ENCODE measurements at regions not wholly inside any gene's neighbourhood (a gene's known extent, or its start where the extent isn't known, plus 50 kb on each side); places are given as distances from the start of the nearest gene placed in this dataset.

- peaks cover 3% of the 10 kb centered on the region for H3K9me3 Mint-ChIP-seq (ENCODE audit: unreplicated experiment)
- H3K27me3 ChIP-seq (ENCODE audit: insufficient read depth, low read length) = no peaks in the 10 kb centered on the region
- H3K36me3 Mint-ChIP-seq (ENCODE audit: low read depth, unreplicated experiment) = no peaks in the 10 kb centered on the region
- no peak overlapping the region for H3K4me3 ChIP-seq (ENCODE audit: insufficient read depth, low read depth, low read length)
- no peak overlapping the region for H3K4me2 ChIP-seq (ENCODE audit: low read length)
- H4K20me1 ChIP-seq (ENCODE audit: insufficient read depth, low read length) = no peaks in the 10 kb centered on the region
- no peak overlapping the region for H3K27ac ChIP-seq (ENCODE audit: low read depth, low read length)
- H3K9ac ChIP-seq (ENCODE audit: low read length) = no peak overlapping the region
- no peaks in the 10 kb centered on the region for H3K27me3 Mint-ChIP-seq (ENCODE audit: low read depth, unreplicated experiment)
- H3K9me3 ChIP-seq (ENCODE audit: insufficient read depth, low read depth, low read length) = no peaks in the 10 kb centered on the region
- H3K4me3 Mint-ChIP-seq (ENCODE audit: unreplicated experiment) = no peak overlapping the region
- no peak for DNase-seq (ENCODE audit: low read depth)
- H3K4me1 Mint-ChIP-seq (ENCODE audit: low read depth, unreplicated experiment) = no peaks in the 10 kb centered on the region
- no peaks in the 10 kb centered on the region for H3K4me1 ChIP-seq (ENCODE audit: insufficient read depth, low read length)
- H2AFZ ChIP-seq (ENCODE audit: low read depth, low read length) = no peak overlapping the region
- TF ChIP-seq CTCF (IDR thresholded peaks at IDR 0.05; ENCODE audit: insufficient read depth, low read depth, low read length) (no peak), EZH2 (IDR thresholded peaks at IDR 0.05; ENCODE audit: insufficient read depth, low read length) (no peak)
- no peak overlapping the region for H3K27ac Mint-ChIP-seq (ENCODE audit: unreplicated experiment)
- no peaks in the 10 kb centered on the region for H3K36me3 ChIP-seq (ENCODE audit: insufficient read depth, low read length)
- no peaks in the 10 kb centered on the region for H3K79me2 ChIP-seq (ENCODE audit: insufficient read depth, low read length)
- no peak for FAIRE-seq
Measured at GRCh38 chr1:221154932-221155331, 275.7 kb downstream of the HLX start.

GRCh38 chr1:221157026-221157761 is 278.0 kb downstream of the HLX start:
- TF ChIP-seq EZH2 (IDR thresholded peaks at IDR 0.05; ENCODE audit: insufficient read depth, low read length) (no peak), CTCF (IDR thresholded peaks at IDR 0.05; ENCODE audit: insufficient read depth, low read depth, low read length) (no peak)
- no peaks in the 10 kb centered on the region for H3K27me3 ChIP-seq (ENCODE audit: insufficient read depth, low read length)
- no peaks in the 10 kb centered on the region for H4K20me1 ChIP-seq (ENCODE audit: insufficient read depth, low read length)
- no peak overlapping the region for H3K4me3 ChIP-seq (ENCODE audit: insufficient read depth, low read depth, low read length)
- H2AFZ ChIP-seq (ENCODE audit: low read depth, low read length) = no peak overlapping the region
- Mint-ChIP-seq H3K27ac (ENCODE audit: unreplicated experiment) (no peak overlapping the region), H3K4me1 (ENCODE audit: low read depth, unreplicated experiment) (no peaks in the 10 kb centered on the region), H3K9me3 (ENCODE audit: unreplicated experiment) (no peaks in the 10 kb centered on the region), H3K36me3 (ENCODE audit: low read depth, unreplicated experiment) (no peaks in the 10 kb centered on the region), H3K27me3 (ENCODE audit: low read depth, unreplicated experiment) (no peaks in the 10 kb centered on the region), H3K4me3 (ENCODE audit: unreplicated experiment) (no peak overlapping the region)
- FAIRE-seq = no peak
- no peak overlapping the region for H3K9ac ChIP-seq (ENCODE audit: low read length)
- no peak overlapping the region for H3K27ac ChIP-seq (ENCODE audit: low read depth, low read length)
- no peaks in the 10 kb centered on the region for H3K36me3 ChIP-seq (ENCODE audit: insufficient read depth, low read length)
- no peak overlapping the region for H3K4me2 ChIP-seq (ENCODE audit: low read length)
- H3K79me2 ChIP-seq (ENCODE audit: insufficient read depth, low read length) = no peaks in the 10 kb centered on the region
- DNase-seq (ENCODE audit: low read depth) = no peak
- H3K9me3 ChIP-seq (ENCODE audit: insufficient read depth, low read depth, low read length) = no peaks in the 10 kb centered on the region
- H3K4me1 ChIP-seq (ENCODE audit: insufficient read depth, low read length) = no peaks in the 10 kb centered on the region

GRCh38 chr1:221159608-221160007 is 280.4 kb downstream of the HLX start:
- H3K27me3 ChIP-seq (ENCODE audit: insufficient read depth, low read length) = no peaks in the 10 kb centered on the region
- H3K4me3 Mint-ChIP-seq (ENCODE audit: unreplicated experiment) = no peak overlapping the region
- no peaks in the 10 kb centered on the region for H3K79me2 ChIP-seq (ENCODE audit: insufficient read depth, low read length)
- no peak overlapping the region for H3K27ac ChIP-seq (ENCODE audit: low read depth, low read length)
- H3K4me2 ChIP-seq (ENCODE audit: low read length) = no peak overlapping the region
- H3K36me3 Mint-ChIP-seq (ENCODE audit: low read depth, unreplicated experiment) = no peaks in the 10 kb centered on the region
- TF ChIP-seq CTCF (IDR thresholded peaks at IDR 0.05; ENCODE audit: insufficient read depth, low read depth, low read length) (no peak), EZH2 (IDR thresholded peaks at IDR 0.05; ENCODE audit: insufficient read depth, low read length) (no peak)
- H3K4me1 ChIP-seq (ENCODE audit: insufficient read depth, low read length) = no peaks in the 10 kb centered on the region
- no peak overlapping the region for H3K9ac ChIP-seq (ENCODE audit: low read length)
- FAIRE-seq (no peak), DNase-seq (ENCODE audit: low read depth) (no peak)
- no peaks in the 10 kb centered on the region for H3K9me3 ChIP-seq (ENCODE audit: insufficient read depth, low read depth, low read length)
- H3K27ac Mint-ChIP-seq (ENCODE audit: unreplicated experiment) = no peak overlapping the region
- H4K20me1 ChIP-seq (ENCODE audit: insufficient read depth, low read length) = no peaks in the 10 kb centered on the region
- no peaks in the 10 kb centered on the region for H3K27me3 Mint-ChIP-seq (ENCODE audit: low read depth, unreplicated experiment)
- no peaks in the 10 kb centered on the region for H3K4me1 Mint-ChIP-seq (ENCODE audit: low read depth, unreplicated experiment)
- H3K9me3 Mint-ChIP-seq (ENCODE audit: unreplicated experiment) = no peaks in the 10 kb centered on the region
- no peaks in the 10 kb centered on the region for H3K36me3 ChIP-seq (ENCODE audit: insufficient read depth, low read length)
- no peak overlapping the region for H3K4me3 ChIP-seq (ENCODE audit: insufficient read depth, low read depth, low read length)
- no peak overlapping the region for H2AFZ ChIP-seq (ENCODE audit: low read depth, low read length)

Measured in astrocyte (in vitro differentiated cells and primary cell).